Activated CD4-positive, alpha-beta T cell treated with anti-CD3 and anti-CD28 coated beads, Interleukin-2, Interleukin-6, amounts not matched to agents 100 ng/mL and 50 ng/mL, durations not matched to agents 16 hours and 8 hours (primary cell): ENCODE measurements at regions not wholly inside any gene's neighbourhood (a gene's known extent, or its start where the extent isn't known, plus 50 kb on each side); places are given as distances from the start of the nearest gene placed in this dataset.

Experiments used
- DNase-seq: peaks from one replicate; pipeline ENCODE4 v3.0.0-alpha.2; 2020

DNA sequence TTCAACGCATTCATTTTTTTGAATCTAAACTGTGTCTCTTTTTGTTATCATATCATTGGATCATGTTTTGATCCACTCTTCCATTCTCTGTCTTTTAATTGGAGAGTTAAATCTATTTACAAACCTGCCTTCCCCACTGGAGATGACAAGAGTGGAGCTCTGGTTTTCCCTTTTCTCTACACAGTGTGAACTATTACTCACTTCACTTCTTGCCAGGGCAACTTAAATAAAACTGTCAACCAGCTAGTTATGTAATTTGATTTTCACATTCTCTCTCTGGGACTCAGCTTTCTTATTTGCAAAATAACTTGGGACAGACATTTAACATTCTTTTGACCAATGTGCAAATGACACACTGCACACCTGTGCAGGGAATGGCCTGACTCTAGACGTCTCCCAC, 230.8 kb upstream of the CST7 start:
- no peak for DNase-seq

DNA sequence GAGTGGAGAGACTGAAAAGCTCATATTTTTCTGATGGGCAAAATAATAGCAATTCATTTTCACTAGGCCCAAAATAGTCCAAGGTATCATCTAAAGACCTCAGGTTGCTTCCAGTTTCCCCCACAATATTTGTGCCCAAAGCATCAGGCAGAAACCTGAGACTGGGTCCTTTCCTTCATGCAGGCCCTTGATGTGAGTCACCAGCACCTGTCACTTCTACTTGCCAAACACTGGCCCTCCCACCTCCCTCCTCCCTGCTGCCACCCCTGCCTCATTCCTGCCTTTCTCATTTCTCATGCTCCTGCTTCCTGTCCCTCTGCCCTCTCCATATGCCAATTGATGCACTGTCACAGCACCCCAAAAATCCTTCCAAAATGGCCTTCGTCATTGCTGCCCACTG, 230.4 kb upstream of the CST7 start:
- DNase-seq = no peak

DNA sequence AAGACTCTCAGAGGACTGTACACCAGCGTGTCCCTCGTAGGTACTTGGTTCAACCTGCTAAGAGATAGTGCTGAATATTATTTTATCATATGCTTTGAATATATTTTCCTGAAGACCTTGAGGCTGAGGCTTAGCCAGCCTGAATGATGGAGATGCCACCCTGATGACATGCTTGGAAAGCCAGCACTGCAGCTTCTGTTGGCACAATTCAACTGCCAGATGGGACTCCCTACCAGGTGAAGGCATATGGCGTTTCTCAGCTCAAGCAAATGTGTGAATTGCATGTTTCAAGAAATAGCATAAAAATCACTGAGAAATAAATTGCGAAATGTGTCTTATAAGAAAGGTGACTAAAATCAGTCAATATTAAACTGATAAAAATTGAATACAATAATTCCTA, 228.1 kb upstream of the CST7 start:
- DNase-seq = no peak

DNA sequence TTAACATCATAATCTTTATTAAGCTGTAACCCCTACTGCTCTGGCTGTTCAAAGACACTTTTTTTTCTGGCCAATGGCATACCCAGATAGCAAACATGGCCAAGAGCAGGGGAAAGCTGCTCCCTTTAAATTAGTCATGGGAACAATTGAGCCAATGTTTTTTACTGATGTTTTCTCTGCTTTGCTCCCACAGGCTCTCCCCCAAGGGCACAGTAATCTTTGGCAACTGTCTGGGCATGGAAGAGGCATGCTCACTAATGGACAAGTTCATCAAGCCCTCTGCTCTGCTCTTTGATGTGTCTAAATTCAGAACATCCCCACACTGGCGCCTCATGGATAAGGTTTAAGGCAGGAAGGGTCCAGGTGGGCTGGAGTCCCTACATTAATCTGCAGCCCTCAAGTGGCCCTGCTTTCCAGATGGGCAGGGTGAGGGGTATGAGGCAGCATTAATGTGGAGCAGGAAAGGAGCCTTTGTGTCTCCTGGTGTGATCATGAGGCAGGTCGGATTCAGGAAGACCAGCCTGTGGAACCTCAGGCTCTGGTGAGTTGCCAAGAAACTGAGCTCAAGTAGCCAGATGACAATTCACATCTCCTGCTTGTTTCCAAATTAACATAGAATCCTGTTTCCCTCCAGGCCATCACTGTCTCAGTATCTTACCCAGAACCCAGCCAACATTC, 227.0 kb upstream of the CST7 start:
- no peak for DNase-seq

DNA sequence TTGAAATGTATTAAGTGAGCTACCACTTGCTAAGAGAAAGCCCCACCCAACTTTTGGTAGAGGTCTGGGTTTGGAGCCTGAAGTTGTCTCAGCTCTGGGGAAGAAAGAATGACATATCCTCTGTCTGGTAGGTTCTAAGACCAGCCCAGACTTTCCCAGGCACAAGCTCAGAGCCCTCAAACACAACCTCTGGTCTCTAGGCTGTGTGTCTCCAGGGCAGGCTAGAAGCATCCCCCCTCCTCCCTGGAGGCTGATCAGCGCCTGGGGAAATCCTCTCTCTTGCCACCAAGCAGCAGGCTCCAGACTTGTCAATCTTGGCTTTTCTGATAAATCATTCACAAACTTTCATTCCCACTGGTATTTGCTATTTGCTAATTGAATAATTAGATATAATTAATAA, 226.5 kb upstream of the CST7 start:
- DNase-seq = no peak

DNA sequence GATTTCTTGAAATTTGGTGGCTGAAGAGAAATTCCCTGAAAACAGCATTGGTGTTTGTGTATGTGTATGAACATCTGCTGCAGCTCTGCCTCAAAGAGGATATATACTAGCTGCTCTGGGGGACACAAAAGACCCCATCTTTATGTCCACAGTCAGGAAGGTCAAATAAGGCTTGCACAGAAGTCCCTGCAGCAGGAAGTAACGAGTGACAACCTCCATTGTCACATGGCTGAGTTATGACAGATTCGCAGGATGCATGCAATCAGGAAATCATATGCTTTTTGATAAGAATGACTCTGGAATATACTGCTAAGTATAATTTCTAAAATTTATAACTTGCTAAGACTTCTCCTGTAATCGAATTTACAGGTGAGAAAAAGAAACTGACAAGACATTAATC, 225.9 kb upstream of the CST7 start:
- no peak for DNase-seq

DNA sequence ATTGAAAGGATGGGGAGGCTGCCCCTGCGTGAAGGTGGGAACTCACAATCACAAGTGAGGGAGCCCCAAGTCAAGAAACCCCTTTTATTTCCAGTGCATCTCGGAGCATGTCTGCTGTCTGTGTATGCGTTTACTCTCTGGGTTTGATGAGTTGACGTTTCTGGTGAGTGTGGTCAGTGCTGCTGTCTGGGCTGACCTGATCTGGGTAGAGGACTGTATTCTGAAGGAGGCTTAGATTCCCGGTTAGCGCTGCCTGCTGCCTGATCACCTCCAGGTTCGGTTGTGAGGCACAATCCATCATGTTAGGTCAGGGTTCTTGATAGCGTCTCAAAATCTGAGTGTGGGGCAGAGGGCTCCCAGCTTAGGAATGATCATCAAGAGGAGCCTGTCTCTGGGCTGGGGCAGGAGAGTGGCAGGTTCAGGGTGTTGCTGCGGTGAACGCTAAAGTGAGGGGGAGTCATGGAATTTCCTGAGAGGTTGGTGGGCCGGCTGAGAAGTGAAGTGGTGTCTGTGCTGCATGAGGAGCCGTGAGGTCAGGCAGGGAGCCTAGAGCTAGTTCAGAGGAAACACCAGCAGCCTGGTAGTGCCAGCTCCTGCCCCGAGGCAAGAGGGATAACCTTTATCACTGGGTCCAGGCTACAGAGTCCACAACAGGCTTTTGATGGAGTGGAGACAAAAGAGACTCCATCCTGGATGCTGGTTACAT, 225.3 kb upstream of the CST7 start:
- DNase-seq = no peak

DNA sequence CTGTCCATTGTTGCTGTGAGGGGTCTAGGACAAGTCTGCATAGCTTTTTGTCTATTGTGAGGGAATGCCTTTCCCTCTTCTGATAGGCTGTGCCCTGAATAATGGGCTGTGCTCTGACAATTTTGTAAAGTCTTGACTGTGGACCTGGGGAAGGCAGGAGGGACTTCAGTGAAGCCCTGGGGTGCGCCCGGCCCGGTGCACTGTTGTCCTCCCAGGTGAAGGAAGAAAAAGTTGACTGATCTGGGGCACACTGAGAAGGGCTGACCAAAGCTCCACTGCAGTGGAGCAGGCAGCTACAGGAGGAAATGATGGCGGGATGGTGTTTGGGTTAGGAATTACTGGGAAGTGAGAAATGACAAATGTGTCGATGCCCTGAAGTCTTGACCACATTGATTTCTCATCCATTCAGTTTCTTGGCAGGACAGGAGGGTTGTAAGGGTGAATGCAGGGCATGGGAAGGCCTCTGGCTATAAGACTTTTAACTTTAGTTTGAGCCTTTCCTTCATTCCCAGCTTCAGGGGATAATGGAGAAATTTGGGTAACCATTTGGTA, 224.0 kb upstream of the CST7 start:
- DNase-seq = no peak

DNA sequence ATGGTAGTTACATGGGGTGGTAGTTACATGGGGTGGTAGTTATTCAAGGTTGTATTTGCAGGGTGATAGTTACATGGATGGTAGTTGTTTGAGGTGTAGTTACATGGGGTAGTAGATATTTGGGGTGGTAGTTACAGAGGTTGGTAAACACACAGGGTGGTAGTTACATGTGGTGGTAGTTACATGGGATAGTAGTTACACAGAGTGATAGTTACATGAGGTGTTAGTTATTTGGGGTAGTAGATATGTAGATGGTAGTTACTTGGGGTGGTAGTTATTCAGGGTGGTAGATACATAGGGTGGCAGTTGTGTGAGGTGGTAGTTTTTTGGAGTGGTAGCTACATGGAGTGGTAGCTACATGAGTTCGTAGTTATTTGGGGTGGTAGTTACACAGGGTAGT, 221.3 kb upstream of the CST7 start:
- no peak for DNase-seq

DNA sequence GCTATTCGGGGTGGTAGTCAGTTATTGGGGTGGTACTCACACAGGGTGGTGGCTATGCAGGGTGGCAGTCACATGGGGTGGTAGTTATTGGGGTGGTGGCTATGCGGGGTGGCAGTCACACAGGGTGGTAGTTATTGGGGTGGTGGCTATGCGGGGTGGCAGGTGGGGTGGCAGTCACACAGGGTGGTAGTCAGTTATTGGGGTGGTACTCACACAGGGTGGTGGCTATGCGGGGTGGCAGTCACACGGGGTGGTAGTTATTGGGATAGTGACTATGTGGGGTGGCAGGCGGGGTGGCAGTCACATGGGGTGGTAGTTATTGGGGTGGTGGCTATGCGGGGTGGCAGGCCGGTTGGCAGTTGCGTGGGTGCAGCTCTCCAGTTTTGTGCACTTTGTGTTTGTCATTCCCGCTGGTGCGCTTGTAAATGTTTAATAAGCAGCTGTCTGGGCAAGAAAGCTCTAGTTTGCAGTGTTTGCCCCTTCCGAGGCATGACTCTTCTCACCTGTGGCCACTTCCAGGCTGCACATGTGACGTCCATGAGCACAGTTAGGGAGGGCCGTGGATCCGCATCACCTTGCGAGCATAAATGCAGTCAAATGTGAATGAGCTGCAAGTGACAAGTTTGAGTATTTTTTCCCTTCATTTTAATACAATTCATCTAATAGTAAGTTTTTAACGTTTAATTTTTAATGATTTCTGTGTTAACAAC, 219.0 kb upstream of the CST7 start:
- no peak for DNase-seq

DNA sequence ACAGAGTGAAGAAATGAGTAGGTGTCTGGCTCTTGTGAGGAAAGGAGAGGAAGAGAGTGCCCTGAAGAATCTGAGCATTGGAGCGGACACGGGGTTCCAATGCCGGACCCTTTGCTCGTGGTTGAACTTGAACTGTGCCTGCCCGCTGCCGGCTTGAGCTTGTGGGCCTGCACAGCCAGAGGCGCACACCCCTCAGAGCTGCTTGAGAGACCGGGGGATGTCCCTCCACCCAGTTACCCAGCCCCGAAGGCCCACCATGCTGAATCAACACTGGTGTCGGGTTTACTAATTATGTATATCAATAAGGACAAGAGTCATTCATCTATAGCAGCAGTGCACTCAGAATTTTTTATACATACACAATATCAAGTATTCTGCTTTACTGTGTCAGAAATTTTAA, 218.3 kb upstream of the CST7 start:
- no peak for DNase-seq

DNA sequence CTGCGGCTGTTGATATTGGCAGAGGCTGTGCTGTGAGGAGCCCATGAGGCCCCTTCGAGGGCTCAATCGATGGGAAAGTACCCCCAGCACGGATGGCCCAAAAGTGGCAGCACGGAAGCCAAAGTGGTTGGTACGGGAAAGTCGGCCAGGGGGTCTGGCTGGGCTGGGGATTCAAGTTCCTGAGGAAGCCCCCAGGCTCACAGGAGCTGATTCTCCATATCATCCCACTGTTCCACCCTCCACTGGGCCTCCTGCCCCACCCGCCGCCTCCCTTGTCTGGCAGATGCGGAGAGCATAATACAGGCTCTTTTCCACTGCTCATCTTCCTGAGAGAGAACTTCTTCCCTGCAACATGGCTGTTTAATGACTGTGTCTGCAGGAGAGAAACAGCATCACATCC, 217.8 kb upstream of the CST7 start:
- DNase-seq = no peak

DNA sequence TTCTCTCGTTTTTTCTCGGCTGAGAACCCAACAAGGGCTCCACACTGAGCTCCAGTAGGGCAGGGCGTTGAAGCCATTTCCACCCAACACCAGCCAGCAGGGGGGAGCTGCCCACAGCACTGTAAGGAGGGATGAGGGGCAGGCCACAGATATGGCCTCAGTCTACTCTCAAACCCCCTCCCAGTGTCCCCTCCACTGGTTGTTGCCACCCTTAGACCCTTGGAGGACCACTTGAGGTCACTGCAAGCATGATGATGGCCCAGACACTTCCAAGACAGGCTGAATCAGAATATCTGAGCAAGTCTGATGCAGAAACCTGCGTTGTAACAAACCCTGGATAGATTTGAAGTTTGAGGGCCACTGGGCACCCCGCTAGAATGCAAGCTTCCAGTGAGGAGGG, 217.0 kb upstream of the CST7 start:
- no peak for DNase-seq

DNA sequence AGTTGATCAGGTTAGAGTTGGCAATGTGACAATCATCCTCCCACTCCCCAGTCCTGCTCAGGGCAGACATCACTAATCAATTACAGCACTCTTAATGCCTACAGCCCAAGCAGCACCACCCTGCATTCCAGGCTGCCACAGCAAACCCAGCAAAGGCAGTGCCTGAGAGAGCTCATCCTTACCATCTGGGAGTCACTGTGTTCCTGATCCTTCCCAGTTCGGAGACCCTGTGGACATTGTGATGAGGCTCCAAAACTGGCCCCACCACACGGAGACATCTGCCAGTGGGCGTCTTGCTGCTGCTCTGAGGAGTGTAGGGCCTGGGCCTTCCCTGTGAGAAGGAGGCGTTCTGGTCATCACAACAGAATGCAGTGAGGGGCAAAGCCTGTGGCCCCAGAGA, 216.5 kb upstream of the CST7 start:
- DNase-seq = no peak

DNA sequence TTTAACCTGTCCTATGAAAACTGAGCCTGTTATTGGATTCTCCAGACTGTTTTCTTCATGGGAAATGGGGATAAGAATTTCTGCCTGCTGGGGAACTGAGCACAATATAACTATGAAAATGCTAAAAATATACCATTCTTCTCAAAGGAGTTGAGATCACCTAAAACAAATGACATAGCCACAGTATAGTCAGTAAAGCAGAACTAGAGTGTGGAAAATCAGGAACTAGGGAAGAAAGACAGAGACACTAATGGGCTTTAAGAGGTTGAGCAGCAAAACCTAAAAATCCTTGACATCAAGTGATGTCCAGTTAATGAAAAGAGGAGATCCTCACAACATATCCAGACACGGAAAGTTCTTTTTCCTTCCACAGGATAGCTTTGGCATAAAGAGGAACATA, 215.7 kb upstream of the CST7 start:
- DNase-seq = no peak

DNA sequence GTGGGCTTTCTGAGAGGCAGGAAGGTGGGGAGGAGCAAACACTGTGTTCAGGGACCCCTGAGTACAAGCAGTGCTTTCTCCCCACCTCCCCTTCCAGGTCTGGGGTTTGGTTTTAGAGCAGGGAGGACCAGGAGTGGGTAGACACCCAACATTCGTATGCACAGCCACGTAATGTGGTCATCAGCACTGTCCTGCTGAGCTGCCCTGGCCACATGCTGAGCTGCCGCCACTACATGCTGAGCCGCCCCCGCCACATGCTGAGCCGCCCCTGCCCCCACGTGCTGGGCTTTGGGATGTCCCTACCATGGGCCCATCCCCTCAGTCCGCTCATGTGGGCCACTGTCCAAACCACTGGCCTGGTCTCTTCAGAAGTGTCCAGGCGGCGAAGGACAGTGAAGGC, 214.9 kb upstream of the CST7 start:
- no peak for DNase-seq

DNA sequence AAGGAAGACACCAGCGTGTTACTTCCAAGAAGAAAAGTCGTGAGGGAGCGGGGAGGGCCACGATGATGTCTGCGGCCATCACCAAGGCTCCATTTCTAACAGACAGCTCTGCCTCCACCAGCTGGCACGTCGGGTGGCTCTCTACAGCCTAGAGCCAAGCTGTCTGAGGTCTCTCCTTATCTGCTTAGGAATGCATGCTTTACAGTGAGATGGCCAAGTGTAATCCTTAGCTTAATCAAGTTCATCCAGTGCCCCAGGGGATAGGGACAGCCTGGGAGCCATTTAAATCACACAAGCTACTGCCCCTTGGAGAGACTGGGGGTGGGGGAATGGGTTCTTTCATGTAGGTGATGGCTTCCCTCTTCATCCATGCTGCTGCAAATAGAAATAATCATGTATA, 213.8 kb upstream of the CST7 start:
- no peak for DNase-seq

DNA sequence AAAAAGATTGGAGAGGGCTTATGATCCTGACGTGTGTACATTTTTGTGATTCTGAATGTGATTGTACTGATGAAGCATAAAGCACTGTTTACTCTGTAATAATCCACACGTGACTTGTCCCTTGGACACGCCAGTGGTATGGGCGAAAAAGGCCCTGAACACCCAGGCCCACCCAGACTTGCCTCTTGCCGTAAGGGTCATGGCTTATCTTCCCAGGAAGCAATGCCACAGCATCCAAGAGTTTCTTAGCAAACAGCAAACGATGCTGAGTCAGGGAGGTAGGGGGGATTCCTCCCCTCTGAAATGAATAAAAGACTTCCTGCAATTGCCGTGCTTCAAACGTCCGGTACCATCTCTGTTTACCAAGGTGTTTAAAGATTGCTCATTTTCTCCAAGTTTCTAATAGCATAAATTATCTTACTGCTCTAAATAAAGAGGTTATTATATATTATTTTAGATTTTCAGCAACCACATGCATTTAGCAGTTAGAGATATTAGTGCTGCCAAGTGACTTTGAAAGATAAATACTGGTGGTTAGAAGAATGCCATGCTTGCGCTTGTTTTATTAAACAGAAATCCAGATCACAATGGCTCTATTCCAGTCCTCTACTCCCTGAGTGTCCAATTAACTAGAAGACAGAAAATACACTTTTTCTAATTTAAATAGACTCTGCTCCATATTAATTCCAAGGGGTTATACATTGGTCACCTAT, 212.8 kb upstream of the CST7 start:
- DNase-seq = no peak

DNA sequence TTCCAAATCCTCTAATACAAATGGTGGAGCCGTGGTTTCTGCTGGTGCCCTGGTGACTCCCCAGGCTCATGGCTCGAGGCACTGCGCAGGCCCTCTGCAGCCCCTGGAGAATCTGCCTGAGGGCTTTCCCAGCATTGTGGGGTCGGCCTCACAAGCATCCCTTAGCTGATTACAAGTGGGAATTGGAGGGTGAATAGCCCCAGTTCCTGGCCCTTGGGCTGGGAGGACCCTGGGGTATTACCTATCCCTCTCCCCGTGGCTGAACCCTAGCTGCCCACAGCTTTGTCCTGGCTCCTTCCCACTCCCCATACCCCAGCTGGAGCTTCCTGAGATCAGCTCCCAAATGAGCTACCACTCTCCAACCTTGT, 212.2 kb upstream of the CST7 start:
- no peak for DNase-seq

DNA sequence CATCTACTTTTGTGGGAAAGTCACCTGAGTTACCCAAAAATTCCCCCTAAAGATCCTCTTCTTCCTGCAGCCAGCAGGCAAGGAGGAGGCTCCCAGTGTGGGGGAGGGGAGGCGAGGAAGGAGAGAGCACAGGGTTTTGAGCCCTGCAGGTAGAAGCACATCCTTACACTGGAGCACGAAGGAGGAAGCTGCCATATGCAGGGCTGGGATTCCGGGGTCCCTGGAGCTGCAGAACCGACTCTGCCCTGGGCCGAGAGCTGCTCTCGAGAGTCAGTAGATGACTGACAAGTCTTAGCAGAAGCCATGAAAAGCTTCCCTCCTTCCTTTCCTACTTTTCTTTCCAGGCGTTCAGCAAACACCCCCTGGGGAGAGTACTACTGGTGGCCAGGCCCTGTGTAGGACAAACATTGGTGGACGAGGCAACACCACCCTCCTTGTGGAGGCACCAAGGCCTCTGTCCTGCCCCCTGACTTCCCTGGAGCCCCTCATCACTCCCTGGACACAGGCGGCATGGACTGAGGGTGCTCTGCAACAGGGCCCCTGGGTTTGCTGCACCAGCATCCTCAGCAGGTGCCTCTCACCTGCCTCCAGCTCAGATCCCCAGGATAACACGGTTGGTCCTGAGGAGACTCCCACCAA, 211.7 kb upstream of the CST7 start:
- DNase-seq = no peak

DNA sequence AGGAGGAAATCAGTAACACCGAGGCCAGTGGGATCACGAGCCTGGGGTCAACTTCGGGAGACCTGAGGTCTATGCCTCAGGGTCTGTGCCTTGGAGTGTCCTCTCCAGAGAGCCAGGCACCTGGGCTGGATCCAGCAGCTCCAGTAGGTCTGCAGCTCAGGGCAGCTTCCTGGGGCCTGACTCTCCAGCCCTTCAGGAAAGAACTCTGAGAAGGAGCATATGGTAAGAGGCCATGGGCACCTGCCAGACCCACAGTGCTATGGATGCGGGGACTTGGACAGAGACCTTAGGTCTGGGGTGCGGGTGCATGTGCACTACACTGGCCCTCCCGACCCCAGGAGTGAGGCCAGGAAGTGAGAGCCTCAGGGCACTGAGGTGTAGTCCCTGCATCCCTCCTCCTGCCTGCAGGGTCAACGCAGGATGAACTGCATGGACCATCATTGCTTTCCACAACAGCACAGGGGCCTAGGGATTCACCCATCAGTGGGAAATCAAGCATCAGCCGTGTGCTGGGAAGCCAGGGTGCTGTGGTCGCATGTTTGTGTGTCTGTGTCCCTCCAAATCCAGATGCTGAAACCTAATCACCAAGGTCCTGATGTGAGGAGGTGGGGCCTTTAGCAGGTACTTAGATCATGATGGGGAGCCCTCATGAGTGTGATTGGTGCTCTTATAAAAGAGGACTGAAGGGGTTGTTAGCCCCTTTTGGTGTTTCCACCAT, 210.9 kb upstream of the CST7 start:
- no peak for DNase-seq

DNA sequence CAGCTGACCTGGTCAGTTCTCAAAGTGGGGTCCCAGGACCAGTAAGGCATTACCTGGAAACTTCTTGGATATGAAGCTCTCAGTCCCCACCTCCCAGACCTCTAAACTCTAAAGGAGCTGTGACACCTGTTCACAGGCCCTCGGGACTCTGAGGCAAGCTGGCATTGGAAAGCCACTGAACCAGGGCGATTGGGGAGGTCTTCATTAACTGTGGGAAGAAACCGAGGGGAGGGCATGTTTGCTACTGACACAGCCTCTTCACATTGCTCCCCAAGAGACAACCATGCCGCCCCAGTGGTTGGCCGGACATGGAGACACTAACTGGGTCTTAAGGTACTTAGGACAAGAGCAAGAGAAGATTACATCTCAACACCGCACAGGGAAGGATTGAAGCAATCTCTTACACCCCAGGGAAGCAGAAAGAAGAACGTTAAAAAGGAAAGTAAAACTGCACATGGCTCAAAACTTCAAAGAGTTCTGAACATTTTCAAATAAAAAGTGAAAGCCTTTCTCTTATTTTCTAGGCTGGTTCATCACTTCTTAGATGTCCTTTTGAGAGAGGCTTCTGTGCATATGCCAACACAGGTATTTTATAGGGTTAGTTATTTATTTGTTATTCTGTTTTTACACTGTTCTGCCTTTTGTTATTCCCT, 210.0 kb upstream of the CST7 start:
- DNase-seq = peak; percentile 7
